Adrenal gland (tissue), 5 donors: ENCODE measurements at regions not wholly inside any gene's neighbourhood (a gene's known extent, or its start where the extent isn't known, plus 50 kb on each side); places are given as distances from the start of the nearest gene placed in this dataset.

Experiments
- POLR2A ChIP-seq, 2 donors: fragments of 450-650 bp; IDR thresholded peaks; one replicate each; pipeline ENCODE4 v1.6.1; 2017; ENCODE audit warnings: antibody characterized with exemption in 2 of 2, mild to moderate bottlenecking in 2 of 2, moderate library complexity in 1 of 2
- TF ChIP-seq, protein P1 (sequence below), 6 experiments: fragments of 450-650 bp in 4 of 6; fragments of 200-600 bp in 2 of 6; sonication (generic) in 1 of 6; IDR thresholded peaks; 1 replicate in 5 of 6; 2 replicates in 1 of 6; pipeline versions ENCODE4 v1.5.1 to v1.8.0; 2016 to 2021; ENCODE audit warnings: antibody characterized with exemption in 6 of 6, mild to moderate bottlenecking in 2 of 6, moderate library complexity in 1 of 6
- donor health status: DM: no; HTN: no; CAD: no.

DNA sequence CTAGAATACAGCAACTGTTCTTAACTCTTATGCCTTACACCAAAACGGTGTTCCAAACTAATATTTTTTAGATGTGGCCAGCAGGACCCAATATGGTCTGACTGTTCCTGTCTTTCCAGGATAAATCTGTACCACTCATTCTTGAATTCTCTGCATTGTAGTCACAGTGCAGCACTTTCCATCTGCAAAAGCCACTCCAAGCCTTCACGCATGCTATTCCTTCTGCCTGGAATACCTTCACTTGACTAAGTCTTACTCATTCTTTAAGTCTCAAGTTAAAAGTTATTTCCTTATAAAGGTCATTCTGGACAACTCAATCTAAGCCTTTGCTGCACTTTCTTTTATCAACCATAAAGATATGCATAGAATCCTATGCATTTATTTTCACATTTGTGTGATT lies 1194.5 kb downstream of the PLA2G4A start:
- TF ChIP-seq, protein P1, sequence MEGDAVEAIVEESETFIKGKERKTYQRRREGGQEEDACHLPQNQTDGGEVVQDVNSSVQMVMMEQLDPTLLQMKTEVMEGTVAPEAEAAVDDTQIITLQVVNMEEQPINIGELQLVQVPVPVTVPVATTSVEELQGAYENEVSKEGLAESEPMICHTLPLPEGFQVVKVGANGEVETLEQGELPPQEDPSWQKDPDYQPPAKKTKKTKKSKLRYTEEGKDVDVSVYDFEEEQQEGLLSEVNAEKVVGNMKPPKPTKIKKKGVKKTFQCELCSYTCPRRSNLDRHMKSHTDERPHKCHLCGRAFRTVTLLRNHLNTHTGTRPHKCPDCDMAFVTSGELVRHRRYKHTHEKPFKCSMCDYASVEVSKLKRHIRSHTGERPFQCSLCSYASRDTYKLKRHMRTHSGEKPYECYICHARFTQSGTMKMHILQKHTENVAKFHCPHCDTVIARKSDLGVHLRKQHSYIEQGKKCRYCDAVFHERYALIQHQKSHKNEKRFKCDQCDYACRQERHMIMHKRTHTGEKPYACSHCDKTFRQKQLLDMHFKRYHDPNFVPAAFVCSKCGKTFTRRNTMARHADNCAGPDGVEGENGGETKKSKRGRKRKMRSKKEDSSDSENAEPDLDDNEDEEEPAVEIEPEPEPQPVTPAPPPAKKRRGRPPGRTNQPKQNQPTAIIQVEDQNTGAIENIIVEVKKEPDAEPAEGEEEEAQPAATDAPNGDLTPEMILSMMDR (IDR thresholded peaks at IDR 0.05) = no peak
- TF ChIP-seq POLR2A (IDR thresholded peaks at IDR 0.05) = no peak
